Endothelial cell of umbilical vein (primary cell): ENCODE measurements at regions not wholly inside any gene's neighbourhood (a gene's known extent, or its start where the extent isn't known, plus 50 kb on each side); places are given as distances from the start of the nearest gene placed in this dataset.

Source experiments
- BruUV-seq: library from RNA; stranded (reverse); fragments of 400-500 nt; replicated peaks from 2 replicates; lab custom pipeline; 2021; lab: Mats Ljungman, UMichigan
- CTCF ChIA-PET: fragments of 300-600, 350-600 bp; sonication (Branson Sonifier 250); formaldehyde crosslinking; loops from one replicate; lab custom pipeline; 2021; ENCODE audit warnings: antibody characterized with exemption, inconsistent platforms; lab: Charles Lee
- POLR2A ChIA-PET: fragments of 300-600, 350-600 bp; sonication (Branson Sonifier 250); formaldehyde crosslinking; loops from one replicate; lab custom pipeline; 2021; ENCODE audit warnings: antibody characterized with exemption, inconsistent platforms; lab: Charles Lee
- DNase-seq: peaks from one replicate; pipeline ENCODE4 v3.0.0-alpha.2; 2011; ENCODE audit warnings: low read depth, low spot score
- FAIRE-seq: peaks from 2 replicates; lab custom pipeline; 2011; peaks lifted over from hg19 to GRCh38; lab: Jason Lieb, UNC
- H2AFZ ChIP-seq: 2 replicates; pipeline ENCODE4 v1.6.0; 2012; ENCODE audit warnings: low read depth, low read length, control low read depth, inconsistent platforms
- H3K27ac ChIP-seq: 2 replicates; pipeline ENCODE4 v1.5.1; 2011; ENCODE audit warnings: low read depth, mild to moderate bottlenecking, control low read depth, low read length, moderate library complexity; ENCODE audit not compliant: insufficient read depth
- H3K27me3 ChIP-seq, 2 experiments: 2 replicates each; pipeline versions ENCODE4 v1.6.0 to v1.6.1; 2011; ENCODE audit warnings: low read length in 2 of 2, mixed read lengths in 1 of 2; ENCODE audit not compliant: control insufficient read depth in 2 of 2, insufficient read depth in 2 of 2
- H3K36me3 ChIP-seq, 2 experiments: 2 replicates in 1 of 2; 3 replicates in 1 of 2; pipeline ENCODE4 v1.5.1; 2011; ENCODE audit warnings: low read length in 2 of 2, mild to moderate bottlenecking in 1 of 2, moderate library complexity in 1 of 2; ENCODE audit not compliant: control insufficient read depth in 2 of 2, insufficient read depth in 2 of 2; ENCODE audit errors: extremely low read depth in 1 of 2
- H3K4me1 ChIP-seq: 3 replicates; pipeline ENCODE4 v1.5.1; 2011; ENCODE audit warnings: mild to moderate bottlenecking, low read length; ENCODE audit not compliant: control insufficient read depth, insufficient read depth; ENCODE audit errors: extremely low read depth
- H3K4me2 ChIP-seq: 2 replicates; pipeline ENCODE4 v1.6.1; 2011; ENCODE audit warnings: low read length, control low read depth, mixed read lengths; ENCODE audit not compliant: insufficient read depth
- H3K4me3 ChIP-seq, 3 experiments: fragments of 200-600 bp in 1 of 3; sonication (generic), shearing (Covaris generic) in 1 of 3; replicated peaks in 1 of 3; 2 replicates each; pipeline ENCODE4 v1.5.1; 2011 to 2016; ENCODE audit warnings: control low read depth in 3 of 3, low read length in 3 of 3, mild to moderate bottlenecking in 2 of 3, inconsistent platforms in 1 of 3, low read depth in 1 of 3, moderate library complexity in 1 of 3; ENCODE audit not compliant: insufficient read depth in 1 of 3
- H3K79me2 ChIP-seq: 2 replicates; pipeline ENCODE4 v1.6.0; 2012; ENCODE audit warnings: low read length, inconsistent platforms; ENCODE audit not compliant: control insufficient read depth, insufficient read depth
- H3K9ac ChIP-seq: replicated peaks from 2 replicates; pipeline ENCODE3; 2011; ENCODE audit warnings: low read length, control low read depth; ENCODE audit not compliant: insufficient read depth; ENCODE audit errors: extremely low read depth
- H3K9me1 ChIP-seq: replicated peaks from 3 replicates; pipeline ENCODE4 v1.6.0; 2011; ENCODE audit warnings: mild to moderate bottlenecking, low read length; ENCODE audit not compliant: control insufficient read depth, insufficient read depth; ENCODE audit errors: extremely low read depth
- H3K9me3 ChIP-seq: replicated peaks from 2 replicates; pipeline ENCODE4 v1.5.1; 2012; ENCODE audit warnings: low read length, inconsistent platforms; ENCODE audit not compliant: control insufficient read depth, insufficient read depth
- H4K20me1 ChIP-seq: replicated peaks from 2 replicates; pipeline ENCODE3; 2011; ENCODE audit warnings: mild to moderate bottlenecking, low read length; ENCODE audit not compliant: control insufficient read depth, insufficient read depth; ENCODE audit errors: extremely low read depth
- EZH2 ChIP-seq: IDR thresholded peaks from 2 replicates; pipeline ENCODE4 v1.6.1; 2012; ENCODE audit warnings: borderline replicate concordance, low read depth, mild to moderate bottlenecking, moderate library complexity, low read length, inconsistent platforms; ENCODE audit not compliant: severe bottlenecking
- FOS ChIP-seq: IDR thresholded peaks from 2 replicates; pipeline ENCODE4 v1.6.1; 2011; ENCODE audit warnings: mild to moderate bottlenecking, low read length, moderate library complexity, borderline replicate concordance; ENCODE audit not compliant: insufficient read depth
- GATA2 ChIP-seq: IDR thresholded peaks from 2 replicates; pipeline ENCODE4 v1.7.0; 2011; ENCODE audit warnings: low read depth, mild to moderate bottlenecking, moderate library complexity, mixed read lengths, low read length; ENCODE audit not compliant: insufficient read length, insufficient read depth
- JUN ChIP-seq: IDR thresholded peaks from 2 replicates; pipeline ENCODE4 v1.6.1; 2011; ENCODE audit warnings: borderline replicate concordance, low read depth; ENCODE audit not compliant: insufficient read length, insufficient read depth
- MYC ChIP-seq: IDR thresholded peaks from one replicate; pipeline ENCODE4 v1.6.1; 2011; ENCODE audit warnings: mild to moderate bottlenecking, low read depth, low read length
- POLR2A ChIP-seq: IDR thresholded peaks from 2 replicates; pipeline ENCODE4 v1.6.1; 2012; ENCODE audit warnings: low read depth, mild to moderate bottlenecking, control low read depth, low read length
- POLR2AphosphoS5 ChIP-seq: IDR thresholded peaks from 2 replicates; pipeline ENCODE4 v1.6.1; 2012; ENCODE audit warnings: low read depth, mild to moderate bottlenecking, control low read depth, low read length, moderate library complexity; ENCODE audit not compliant: insufficient read depth
- dilution Hi-C: fragments of 300-500 bp; cut with MboI; formaldehyde crosslinking; loops from one replicate; pipeline ENCODE4 v1.15.0; 2019; ENCODE audit warnings: low sequenced_read_pairs; ENCODE audit not compliant: extremely low pct_ligation_motif_present
- intact Hi-C: fragments of 100-400 bp; cut with micrococcal nuclease; formaldehyde crosslinking; loops from one replicate; pipeline ENCODE4 v1.10.0; 2022
- TF ChIP-seq, protein P1 (sequence below), 2 donors: IDR thresholded peaks; 1 replicate in 1 of 2; 2 replicates in 1 of 2; pipeline ENCODE4 v1.5.1; 2011; ENCODE audit warnings: low read length in 2 of 2, mild to moderate bottlenecking in 2 of 2, moderate library complexity in 2 of 2, control low read depth in 1 of 2, inconsistent platforms in 1 of 2, low read depth in 1 of 2; ENCODE audit not compliant: insufficient read depth in 1 of 2; ENCODE audit errors: extremely low read depth in 1 of 2
- TF ChIP-seq, protein P2 (sequence below): IDR thresholded peaks from 2 replicates; pipeline ENCODE4 v1.6.1; 2011; ENCODE audit not compliant: insufficient read depth, insufficient read length

DNA sequence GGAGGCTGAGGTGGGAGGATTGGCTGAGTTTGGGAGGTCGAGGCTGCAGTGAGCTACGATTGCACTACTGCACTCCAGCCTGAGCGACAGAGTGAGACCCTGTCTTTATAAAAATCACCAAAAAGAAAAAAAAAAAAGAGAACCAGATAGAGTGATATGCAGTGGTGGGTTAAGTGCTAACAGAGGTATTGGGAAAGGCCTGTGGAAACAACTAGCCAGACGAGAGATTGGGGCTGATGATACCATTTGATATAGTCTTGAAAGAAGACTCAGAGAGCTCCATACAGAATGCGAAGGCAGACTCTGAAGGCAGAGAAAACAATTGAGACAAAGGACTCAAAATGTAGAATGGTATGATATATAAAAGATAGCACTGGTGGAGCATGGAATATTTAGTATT, 134.1 kb downstream of the CDC42EP3 start:
- H3K27ac ChIP-seq: no peak overlapping the region
- H3K9me3 ChIP-seq: no peaks in the 10 kb centered on the region
- BruUV-seq: no TSS peak
- intact Hi-C loops (loop anchor here (5.0 kb wide), 1 partner anchor 340 kb away; no protein-coding TSS in a partner anchor), dilution Hi-C loops (no loop called here)
- no peaks in the 10 kb centered on the region for H3K4me1 ChIP-seq
- H3K36me3 ChIP-seq: no peaks in the 10 kb centered on the region
- FAIRE-seq: no peak
- H3K9me1 ChIP-seq: no peaks in the 10 kb centered on the region
- DNase-seq: no peak
- CTCF ChIA-PET: interaction anchor here (0.9 to 6.3 kb wide), 4 partner anchors 13 to 340 kb away, joined by 3 to 51 read pairs (median 16); no protein-coding TSS in a partner anchor
- no peaks in the 10 kb centered on the region for H4K20me1 ChIP-seq
- H3K79me2 ChIP-seq: no peaks in the 10 kb centered on the region
- POLR2A ChIA-PET: no interaction called here
- TF ChIP-seq GATA2: no peak
- TF ChIP-seq POLR2A: no peak
- no peaks in the 10 kb centered on the region for H3K27me3 ChIP-seq
- no peak overlapping the region for H3K4me3 ChIP-seq
- H3K9ac ChIP-seq: no peak overlapping the region
- no peak overlapping the region for H3K4me2 ChIP-seq
- no peak overlapping the region for H2AFZ ChIP-seq

DNA sequence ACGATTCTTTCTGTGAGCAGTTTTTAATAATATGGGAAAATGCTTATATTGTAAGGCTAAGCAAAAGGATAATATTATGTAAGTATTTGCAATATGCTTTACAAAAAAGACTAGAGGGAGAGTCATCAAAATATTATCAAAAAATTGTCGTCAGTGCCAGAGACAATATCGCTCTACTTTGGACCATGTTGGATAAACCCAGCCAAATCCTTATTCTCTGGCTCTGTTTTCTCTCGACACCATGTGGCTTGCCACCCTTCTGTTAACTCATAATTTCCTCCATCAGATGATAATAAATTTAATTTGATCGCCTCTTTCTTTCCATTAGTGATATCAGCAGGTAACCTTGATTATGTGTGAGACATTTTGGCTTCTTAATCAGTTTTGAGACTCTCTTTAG, 129.9 kb downstream of the CDC42EP3 start:
- FAIRE-seq (peak; percentile 4), DNase-seq (no peak)
- Histone ChIP-seq H3K9me1 (no peaks in the 10 kb centered on the region), H2AFZ (no peak overlapping the region), H3K9me3 (no peaks in the 10 kb centered on the region), H3K27ac (no peak overlapping the region), H3K9ac (no peak overlapping the region), H3K4me3 (no peak overlapping the region), H3K4me1 (no peaks in the 10 kb centered on the region), H3K4me2 (no peak overlapping the region), H3K79me2 (no peaks in the 10 kb centered on the region), H4K20me1 (no peaks in the 10 kb centered on the region), H3K36me3 (no peaks in the 10 kb centered on the region), H3K27me3 (no peaks in the 10 kb centered on the region)
- no TSS peak for BruUV-seq
- POLR2A ChIA-PET: no interaction called here
- CTCF ChIA-PET: interaction anchor here (1.0 to 1.2 kb wide), 2 partner anchors 291 to 336 kb away, joined by 3 to 4 read pairs; no protein-coding TSS in a partner anchor
- dilution Hi-C loops (no loop called here), intact Hi-C loops (no loop called here)
- TF ChIP-seq, protein P1, sequence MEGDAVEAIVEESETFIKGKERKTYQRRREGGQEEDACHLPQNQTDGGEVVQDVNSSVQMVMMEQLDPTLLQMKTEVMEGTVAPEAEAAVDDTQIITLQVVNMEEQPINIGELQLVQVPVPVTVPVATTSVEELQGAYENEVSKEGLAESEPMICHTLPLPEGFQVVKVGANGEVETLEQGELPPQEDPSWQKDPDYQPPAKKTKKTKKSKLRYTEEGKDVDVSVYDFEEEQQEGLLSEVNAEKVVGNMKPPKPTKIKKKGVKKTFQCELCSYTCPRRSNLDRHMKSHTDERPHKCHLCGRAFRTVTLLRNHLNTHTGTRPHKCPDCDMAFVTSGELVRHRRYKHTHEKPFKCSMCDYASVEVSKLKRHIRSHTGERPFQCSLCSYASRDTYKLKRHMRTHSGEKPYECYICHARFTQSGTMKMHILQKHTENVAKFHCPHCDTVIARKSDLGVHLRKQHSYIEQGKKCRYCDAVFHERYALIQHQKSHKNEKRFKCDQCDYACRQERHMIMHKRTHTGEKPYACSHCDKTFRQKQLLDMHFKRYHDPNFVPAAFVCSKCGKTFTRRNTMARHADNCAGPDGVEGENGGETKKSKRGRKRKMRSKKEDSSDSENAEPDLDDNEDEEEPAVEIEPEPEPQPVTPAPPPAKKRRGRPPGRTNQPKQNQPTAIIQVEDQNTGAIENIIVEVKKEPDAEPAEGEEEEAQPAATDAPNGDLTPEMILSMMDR (IDR thresholded peaks at IDR 0.05; ENCODE audit: extremely low read depth in 1 of 2, insufficient read depth in 1 of 2, low read depth in 1 of 2, low read length in 2 of 2): no peak
- TF ChIP-seq POLR2AphosphoS5: no peak
- no peak for TF ChIP-seq FOS
- TF ChIP-seq, protein P2, sequence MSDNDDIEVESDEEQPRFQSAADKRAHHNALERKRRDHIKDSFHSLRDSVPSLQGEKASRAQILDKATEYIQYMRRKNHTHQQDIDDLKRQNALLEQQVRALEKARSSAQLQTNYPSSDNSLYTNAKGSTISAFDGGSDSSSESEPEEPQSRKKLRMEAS: no peak
- TF ChIP-seq GATA2: no peak
- TF ChIP-seq POLR2A: no peak
- TF ChIP-seq JUN: no peak
- TF ChIP-seq MYC: no peak
- TF ChIP-seq EZH2: no peak
